ENCODE measurements at regions not wholly inside any gene's neighbourhood (a gene's known extent, or its start where the extent isn't known, plus 50 kb on each side); places are given as distances from the start of the nearest gene placed in this dataset.
"Not testable (repeated sequence)": the region's sequence is repeated elsewhere in the genome, so short reads cannot be mapped to it uniquely, and the experiment has no call there.

- no peak for DNase-seq (ENCODE audit: low read depth in 2 of 2)
Measured at GRCh38 chr15:31487811-31488436, 161.3 kb downstream of the KLF13 start.

GRCh38 chr15:31488437-31489204 is 162.0 kb downstream of the KLF13 start:
- no peak for DNase-seq (ENCODE audit: low read depth in 2 of 2)

DNA sequence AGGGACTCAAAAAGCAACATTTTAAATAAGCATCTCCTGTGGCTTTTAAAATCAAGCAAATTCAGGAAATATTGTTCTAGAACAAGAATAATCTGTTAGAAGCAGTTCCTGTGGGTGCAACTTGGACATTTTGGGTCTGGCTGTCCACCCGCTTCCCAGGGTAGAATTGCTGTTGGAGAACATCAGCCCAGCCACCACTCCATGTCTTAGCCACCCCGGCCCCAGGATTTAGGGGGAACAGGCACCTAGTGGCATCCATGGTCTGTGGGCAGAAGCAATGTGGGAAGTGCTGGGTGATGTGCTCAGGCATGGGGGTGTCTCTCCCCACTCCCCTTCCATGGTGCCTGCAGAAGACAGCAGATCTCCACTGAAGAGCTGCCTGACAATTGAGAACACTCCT is 162.6 kb downstream of the KLF13 start:
- DNase-seq (ENCODE audit: low read depth in 2 of 2): no peak

GRCh38 chr15:31489801-31490646 is 163.4 kb downstream of the KLF13 start:
- no peak for DNase-seq (ENCODE audit: low read depth in 2 of 2)

DNA sequence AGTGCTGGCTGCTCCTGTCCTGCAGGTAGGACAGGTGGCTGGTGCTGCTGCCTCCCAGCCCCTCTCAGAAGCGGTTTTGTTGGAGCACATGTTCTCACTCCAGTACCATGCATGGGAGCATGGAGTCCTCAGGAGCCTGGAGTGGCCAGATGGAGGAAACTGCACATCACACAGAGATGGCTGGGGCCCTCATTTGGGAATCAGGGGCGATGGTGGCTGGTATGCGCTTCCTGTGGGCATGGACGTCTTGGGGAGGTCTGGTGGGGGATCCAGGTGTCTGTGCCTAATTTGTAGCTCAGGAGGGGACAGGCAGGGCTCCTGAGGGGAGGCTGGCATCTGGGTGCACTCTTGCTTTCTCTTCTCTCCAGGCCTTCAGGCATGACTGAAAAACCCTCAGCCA is 168.2 kb downstream of the KLF13 start:
- no peak for DNase-seq (ENCODE audit: low read depth in 2 of 2)

DNA sequence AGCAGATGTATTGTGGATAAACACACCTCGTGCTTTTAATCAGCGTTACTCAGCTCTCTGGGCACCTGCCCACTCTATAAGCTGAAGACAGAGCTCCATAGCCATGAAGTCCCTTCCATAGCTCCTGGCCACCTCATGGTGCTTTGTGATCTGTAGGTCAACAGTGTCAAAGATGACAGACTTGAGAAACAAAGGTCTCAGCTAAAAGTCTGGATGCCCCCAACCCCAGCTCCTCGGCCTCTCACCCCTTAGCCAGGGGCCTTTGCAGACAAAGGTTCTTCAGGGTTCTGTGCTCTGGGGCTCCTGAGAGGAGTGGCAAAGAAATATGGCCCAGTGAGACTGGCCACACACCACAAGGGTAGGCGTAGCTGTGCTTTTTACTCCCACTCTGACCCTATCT is 168.6 kb downstream of the KLF13 start:
- no peak for DNase-seq (ENCODE audit: low read depth in 2 of 2)

DNA sequence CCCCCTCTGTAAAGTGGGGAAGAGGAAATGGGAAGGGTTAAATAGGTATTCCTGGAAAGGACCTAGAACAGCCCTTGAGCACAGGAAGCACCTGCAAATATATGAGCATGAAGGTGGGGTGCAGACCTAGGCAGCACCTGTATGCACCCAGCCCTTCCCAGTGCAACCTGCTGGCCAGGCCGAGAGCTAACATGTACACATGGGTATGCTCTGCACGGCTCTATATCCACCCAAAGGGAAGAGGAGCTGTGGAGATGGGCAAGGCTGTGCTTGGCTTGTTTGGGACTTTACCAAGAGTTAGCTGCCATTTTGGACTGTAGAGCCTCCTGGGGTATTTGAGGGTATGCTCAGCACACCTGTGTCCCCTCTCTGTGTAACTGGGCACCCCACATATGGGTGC is 171.2 kb downstream of the KLF13 start:
- no peak for DNase-seq (ENCODE audit: low read depth in 2 of 2)

- no peak for DNase-seq (ENCODE audit: low read depth in 2 of 2)
Measured at GRCh38 chr15:31498329-31498728, 171.7 kb downstream of the KLF13 start.

- DNase-seq (ENCODE audit: low read depth in 2 of 2): no peak
Measured at GRCh38 chr15:31498756-31499155, 172.1 kb downstream of the KLF13 start.

DNA sequence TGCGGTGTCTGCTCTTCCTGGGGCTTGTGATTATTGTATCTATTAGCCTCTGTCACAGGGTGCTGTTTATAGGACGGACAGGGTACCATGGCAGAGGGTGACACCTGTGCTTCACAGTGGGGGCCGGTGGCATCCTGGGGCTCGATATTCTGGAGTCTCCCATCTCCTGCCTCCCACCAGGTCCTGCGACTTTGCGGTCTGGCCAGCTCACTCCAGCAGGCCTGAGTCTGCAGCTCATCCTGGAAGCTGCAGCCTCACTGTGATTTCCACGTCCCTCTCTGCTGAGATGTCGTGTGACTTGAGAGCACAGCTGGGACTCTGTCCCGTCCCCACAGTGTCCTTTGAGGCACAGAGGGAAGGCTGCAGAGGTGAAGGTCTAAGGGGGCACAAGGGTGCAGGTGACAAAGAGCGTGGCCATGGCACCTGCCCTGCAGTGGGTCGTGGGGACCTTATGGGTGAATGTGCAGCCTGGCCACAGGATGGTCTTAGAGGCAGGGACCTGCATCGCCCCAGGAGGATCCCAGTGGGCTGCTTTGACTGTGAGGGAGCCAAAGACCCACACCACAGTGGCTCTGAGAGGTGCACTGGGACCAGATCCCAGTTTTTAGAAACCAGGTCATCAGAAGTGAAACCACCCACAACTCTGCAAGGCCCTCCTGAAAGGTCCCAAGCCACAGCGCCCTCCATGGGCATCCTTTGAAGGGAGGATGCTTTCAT is 172.8 kb downstream of the KLF13 start:
- no peak for DNase-seq (ENCODE audit: low read depth in 2 of 2)

GRCh38 chr15:31499953-31500765 is 173.5 kb downstream of the KLF13 start:
- DNase-seq (ENCODE audit: low read depth in 2 of 2): no peak

DNA sequence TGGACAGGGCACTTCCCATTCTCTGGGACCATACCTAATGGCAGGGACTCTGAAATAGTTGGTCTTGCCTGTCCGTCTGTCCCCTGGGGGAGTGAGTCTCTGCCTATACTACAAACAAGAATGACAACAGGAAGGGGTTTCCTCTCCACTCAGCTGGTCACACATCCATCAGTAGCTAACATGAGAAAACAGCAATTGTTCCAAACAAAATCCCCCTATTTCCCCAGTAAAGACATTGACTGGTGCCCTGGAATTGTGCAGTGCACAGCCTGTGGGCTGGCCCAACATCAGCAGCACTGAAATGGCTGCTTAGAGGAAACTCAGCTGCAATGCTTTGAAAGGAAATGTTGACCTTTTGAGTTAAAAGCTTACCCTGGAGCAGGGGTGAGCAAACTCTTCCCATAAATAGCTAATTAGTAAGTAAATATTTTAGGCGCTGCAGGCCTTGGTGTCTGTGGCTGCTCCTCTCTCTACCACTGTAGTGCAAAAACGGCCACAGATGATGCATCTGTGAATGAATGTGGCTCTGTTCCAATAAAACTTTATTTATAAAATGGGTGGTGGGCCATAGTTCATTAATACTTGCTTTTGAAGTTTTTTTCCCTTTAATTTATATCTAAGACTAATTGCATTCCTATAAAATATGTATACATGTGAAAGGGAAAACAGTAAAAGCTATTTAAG is 174.3 kb downstream of the KLF13 start:
- no peak for DNase-seq (ENCODE audit: low read depth in 2 of 2)

DNA sequence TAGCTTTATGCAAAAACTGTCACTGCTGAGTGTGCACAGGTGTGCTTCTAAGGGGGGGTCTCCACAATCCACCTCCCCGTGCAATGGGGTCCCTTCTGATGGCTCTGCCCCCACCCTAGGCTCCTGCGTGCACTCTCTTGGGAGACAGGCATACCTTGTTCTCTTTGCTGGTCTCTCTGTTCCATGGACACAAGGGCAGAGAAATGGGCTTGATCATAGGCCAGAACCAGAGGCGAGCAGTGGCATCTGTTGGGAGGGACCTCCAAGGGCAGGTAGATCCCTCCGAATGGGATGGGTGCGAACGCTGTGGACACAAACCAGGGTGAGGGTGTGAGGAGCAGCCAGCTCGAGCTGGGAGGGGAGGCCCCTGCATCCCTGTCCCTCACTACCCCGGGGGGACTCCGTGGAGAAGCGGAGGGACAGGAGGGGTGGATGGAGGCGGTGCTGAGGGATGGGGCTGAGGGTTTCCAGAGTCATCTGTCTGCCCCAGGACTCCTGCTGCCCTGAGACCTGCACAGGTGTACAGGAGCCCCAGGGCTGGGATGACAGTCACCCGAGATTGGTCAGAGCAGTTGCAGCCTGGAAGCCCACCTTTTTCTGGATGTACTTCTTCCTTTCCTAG is 175.0 kb downstream of the KLF13 start:
- no peak for DNase-seq (ENCODE audit: low read depth in 2 of 2)

DNA sequence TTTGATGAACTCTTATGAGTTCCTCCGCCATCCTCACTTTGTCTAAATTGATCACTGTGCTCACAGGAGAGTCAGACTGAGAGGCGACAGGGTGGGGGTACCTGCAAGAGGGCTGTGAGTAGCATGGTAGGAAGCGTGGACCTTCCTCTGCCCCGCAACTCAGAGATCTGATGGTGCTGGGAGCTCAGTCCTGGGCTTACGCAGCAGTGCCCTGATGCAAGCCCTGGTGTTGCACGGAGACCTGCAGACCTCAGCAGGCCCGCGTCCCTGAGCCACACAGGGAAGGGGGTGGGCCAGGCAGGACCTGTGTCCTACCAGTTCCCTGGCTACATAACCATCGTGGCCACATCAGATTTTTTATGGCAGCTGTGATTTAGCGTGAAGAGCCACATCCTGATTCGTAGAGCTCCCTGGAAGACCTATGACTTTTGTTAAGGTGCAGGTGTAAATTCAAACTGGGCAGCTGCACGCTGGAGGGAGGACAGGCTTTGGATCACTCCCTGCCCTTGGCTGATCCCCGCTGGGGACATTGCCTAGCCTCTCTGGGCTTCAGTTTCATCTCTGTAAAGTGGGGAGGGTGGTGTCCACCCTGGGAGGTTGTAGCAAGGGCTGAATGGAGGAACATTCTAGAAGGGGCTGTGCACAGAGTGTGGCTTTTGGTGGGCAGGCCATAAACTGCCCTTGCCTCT is 176.1 kb downstream of the KLF13 start:
- no peak for DNase-seq (ENCODE audit: low read depth in 2 of 2)

GRCh38 chr15:31503256-31503655 is 176.6 kb downstream of the KLF13 start:
- DNase-seq (ENCODE audit: low read depth in 2 of 2): no peak

GRCh38 chr15:31503758-31504461 is 177.3 kb downstream of the KLF13 start:
- no peak for DNase-seq (ENCODE audit: low read depth in 2 of 2)

- no peak for DNase-seq (ENCODE audit: low read depth in 2 of 2)
Measured at GRCh38 chr15:31504462-31504839, 177.8 kb downstream of the KLF13 start.

DNA sequence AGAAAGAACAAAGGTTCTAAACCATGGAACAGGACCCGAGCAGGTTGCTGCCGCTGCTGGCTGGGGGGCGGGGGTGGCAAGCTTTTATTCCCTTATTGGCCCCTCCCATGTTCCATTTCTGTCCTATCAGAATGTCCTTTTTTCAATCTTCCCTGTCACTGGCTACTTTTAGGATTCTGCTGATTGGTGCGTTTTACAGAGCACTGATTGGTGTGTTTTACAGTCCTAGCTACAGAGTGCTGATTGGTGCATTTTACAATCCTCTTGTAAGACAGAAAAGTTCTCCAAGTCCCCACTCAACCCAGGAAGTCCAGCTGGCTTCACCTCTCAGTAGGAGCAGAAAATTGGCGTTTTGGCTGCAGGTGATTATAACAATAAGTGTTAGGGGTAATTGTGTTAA is 180.9 kb downstream of the KLF13 start:
- not testable (repeated sequence) for DNase-seq (ENCODE audit: low read depth in 2 of 2)

- DNase-seq (ENCODE audit: low read depth in 2 of 2): no peak
Measured at GRCh38 chr15:31508656-31509055, 182.0 kb downstream of the KLF13 start.
